ENCODE measurements at regions not wholly inside any gene's neighbourhood (a gene's known extent, or its start where the extent isn't known, plus 50 kb on each side); places are given as distances from the start of the nearest gene placed in this dataset.

DNA sequence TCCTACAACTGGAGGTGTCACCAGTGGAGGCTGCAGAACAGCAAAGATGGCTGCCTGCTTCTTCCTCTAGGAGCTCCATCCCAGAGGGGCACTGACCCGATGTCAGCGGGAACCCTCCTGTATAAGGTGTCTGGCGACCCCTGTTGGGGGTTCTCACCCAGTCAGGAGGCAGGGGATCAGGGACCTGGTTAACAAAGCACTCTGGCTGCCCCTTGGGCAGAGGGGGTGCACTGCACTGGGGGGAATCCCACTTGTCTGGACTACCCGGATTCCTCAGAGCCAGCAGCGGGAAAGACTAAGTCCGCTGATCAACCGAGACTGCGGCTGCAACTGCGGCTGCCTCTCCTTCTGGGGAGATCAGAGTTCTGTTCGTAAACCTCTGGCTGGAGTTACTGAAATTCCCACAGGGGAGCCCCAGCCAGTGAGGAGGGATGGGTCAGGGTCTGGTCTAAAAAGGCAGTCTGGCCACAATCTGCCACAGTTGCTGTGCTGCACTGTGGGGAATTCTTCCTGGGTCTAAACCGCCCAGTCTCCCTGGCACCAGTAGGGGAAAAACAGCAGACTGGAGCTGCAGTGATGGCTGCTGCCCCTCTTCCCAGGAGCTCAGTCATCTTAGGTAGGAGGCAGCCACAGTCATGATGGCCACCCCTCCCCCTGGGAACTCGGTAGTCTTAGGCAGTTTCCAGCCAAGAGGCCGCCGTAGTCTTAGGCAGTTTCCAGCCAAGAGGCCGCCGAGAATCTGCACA lies 213.4 kb downstream of the CYB561 start (continued):
- TF ChIP-seq HMGXB4 (CRISPR knock-in tag; IDR thresholded peaks at IDR 0.05; ENCODE audit: borderline replicate concordance) (no peak), RFX5 (IDR thresholded peaks at IDR 0.05) (no peak), TFCP2L1 (CRISPR knock-in tag; IDR thresholded peaks at IDR 0.05) (no peak), CHD2 (IDR thresholded peaks at IDR 0.05; ENCODE audit: low read length, partially characterized antibody) (no peak)
- TF ChIP-seq, protein P1, sequence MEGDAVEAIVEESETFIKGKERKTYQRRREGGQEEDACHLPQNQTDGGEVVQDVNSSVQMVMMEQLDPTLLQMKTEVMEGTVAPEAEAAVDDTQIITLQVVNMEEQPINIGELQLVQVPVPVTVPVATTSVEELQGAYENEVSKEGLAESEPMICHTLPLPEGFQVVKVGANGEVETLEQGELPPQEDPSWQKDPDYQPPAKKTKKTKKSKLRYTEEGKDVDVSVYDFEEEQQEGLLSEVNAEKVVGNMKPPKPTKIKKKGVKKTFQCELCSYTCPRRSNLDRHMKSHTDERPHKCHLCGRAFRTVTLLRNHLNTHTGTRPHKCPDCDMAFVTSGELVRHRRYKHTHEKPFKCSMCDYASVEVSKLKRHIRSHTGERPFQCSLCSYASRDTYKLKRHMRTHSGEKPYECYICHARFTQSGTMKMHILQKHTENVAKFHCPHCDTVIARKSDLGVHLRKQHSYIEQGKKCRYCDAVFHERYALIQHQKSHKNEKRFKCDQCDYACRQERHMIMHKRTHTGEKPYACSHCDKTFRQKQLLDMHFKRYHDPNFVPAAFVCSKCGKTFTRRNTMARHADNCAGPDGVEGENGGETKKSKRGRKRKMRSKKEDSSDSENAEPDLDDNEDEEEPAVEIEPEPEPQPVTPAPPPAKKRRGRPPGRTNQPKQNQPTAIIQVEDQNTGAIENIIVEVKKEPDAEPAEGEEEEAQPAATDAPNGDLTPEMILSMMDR (IDR thresholded peaks at IDR 0.05), result no peak

- Histone ChIP-seq H3K9me3 (no peaks in the 10 kb centered on the region), H3K4me1 (no peaks in the 10 kb centered on the region), H3K27ac (no peak overlapping the region), H3K4me3 (no peak overlapping the region), H3K4me2 (no peak overlapping the region)
- ChIA-PET POLR2A (no interaction called here), CTCF (interaction anchor here (2.9 kb wide), 1 partner anchor 9 kb away, joined by 10 read pairs; no protein-coding TSS in a partner anchor)
- TF ChIP-seq EP300 (IDR thresholded peaks at IDR 0.05), result no peak
- TF ChIP-seq NFE2L2 (conservative IDR thresholded peaks at IDR 0.05; ENCODE audit: low read length), result no peak
- TF ChIP-seq POLR2AphosphoS2 (conservative IDR thresholded peaks at IDR 0.05; ENCODE audit: low read length), result no peak
- no peak for TF ChIP-seq HMGXB4 (CRISPR knock-in tag; IDR thresholded peaks at IDR 0.05; ENCODE audit: borderline replicate concordance)
- WGBS (ENCODE audit: missing lambda C conversion rate), result 92% methylated on average over 3 of the region's 3 CpGs
- ATAC-seq (no peak), FAIRE-seq (no peak), DNase-seq (ENCODE audit: low read depth in 1 of 2, low spot score in 1 of 2) (no peak)
Measured at GRCh38 chr17:63240106-63240505, 206.0 kb downstream of the CYB561 start.

- DNase-seq (ENCODE audit: low read depth in 1 of 2, low spot score in 1 of 2) (no peak), FAIRE-seq (no peak), ATAC-seq (no peak)
- ChIA-PET CTCF (no interaction called here), POLR2A (no interaction called here)
- no peak overlapping the region for H3K4me2 ChIP-seq
- WGBS (ENCODE audit: missing lambda C conversion rate), result 88% methylated on average over 2 of the region's 2 CpGs
- H3K4me3 ChIP-seq, result no peak overlapping the region
- TF ChIP-seq RAD21 (conservative IDR thresholded peaks at IDR 0.05 in 1 of 2, IDR thresholded peaks at IDR 0.05 in 1 of 2) (no peak), KDM1A (IDR thresholded peaks at IDR 0.05; ENCODE audit: low read depth) (no peak), ZFP36 (IDR thresholded peaks at IDR 0.05; ENCODE audit: borderline replicate concordance, partially characterized antibody) (no peak), POLR2AphosphoS2 (conservative IDR thresholded peaks at IDR 0.05; ENCODE audit: low read length) (no peak), USF2 (IDR thresholded peaks at IDR 0.05) (no peak), ZNF302 (CRISPR knock-in tag; IDR thresholded peaks at IDR 0.05) (no peak), JUNB (IDR thresholded peaks at IDR 0.05) (no peak), CBX8 (IDR thresholded peaks at IDR 0.05) (no peak), RARB (CRISPR knock-in tag; IDR thresholded peaks at IDR 0.05) (no peak), CHD4 (IDR thresholded peaks at IDR 0.05; ENCODE audit: borderline replicate concordance) (no peak), ZC3H11A (IDR thresholded peaks at IDR 0.05) (no peak)
- H3K9me3 ChIP-seq, result no peaks in the 10 kb centered on the region
- no peak overlapping the region for H3K27ac ChIP-seq
- H3K4me1 ChIP-seq, result peaks cover 7% of the 10 kb centered on the region; the same call in 1 of the 3 replicates
Measured at GRCh38 chr17:63246344-63246743, 199.8 kb downstream of the CYB561 start.

All from A549 (cell line).